ENCODE measurements at regions not wholly inside any gene's neighbourhood (a gene's known extent, or its start where the extent isn't known, plus 50 kb on each side); places are given as distances from the start of the nearest gene placed in this dataset.
A peak's percentile ranks its signal among the peaks of the same experiment; 100 is the strongest.
"Not testable (repeated sequence)": the region's sequence is repeated elsewhere in the genome, so short reads cannot be mapped to it uniquely, and the experiment has no call there.

DNA sequence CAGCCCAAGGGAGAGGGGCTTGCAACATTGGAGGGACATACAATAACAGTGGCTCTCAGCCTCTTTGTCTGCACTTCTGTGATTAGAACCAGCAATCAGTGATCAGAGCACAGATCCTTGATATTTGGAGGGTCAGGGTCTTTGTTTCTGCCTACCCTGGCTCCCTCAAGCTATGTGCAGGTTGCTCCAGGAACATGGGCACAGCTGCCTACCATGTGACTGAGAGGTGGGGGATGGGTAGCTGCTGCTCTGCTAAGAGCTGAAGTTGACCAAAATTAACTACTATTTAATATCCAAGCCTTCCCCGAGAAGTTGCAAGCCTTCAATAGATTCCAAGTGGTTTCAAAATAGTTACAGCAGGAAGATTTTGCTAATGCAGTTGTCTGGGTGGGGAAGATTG is 202.6 kb downstream of the ZIC5 start:
- no peak for DNase-seq

DNA sequence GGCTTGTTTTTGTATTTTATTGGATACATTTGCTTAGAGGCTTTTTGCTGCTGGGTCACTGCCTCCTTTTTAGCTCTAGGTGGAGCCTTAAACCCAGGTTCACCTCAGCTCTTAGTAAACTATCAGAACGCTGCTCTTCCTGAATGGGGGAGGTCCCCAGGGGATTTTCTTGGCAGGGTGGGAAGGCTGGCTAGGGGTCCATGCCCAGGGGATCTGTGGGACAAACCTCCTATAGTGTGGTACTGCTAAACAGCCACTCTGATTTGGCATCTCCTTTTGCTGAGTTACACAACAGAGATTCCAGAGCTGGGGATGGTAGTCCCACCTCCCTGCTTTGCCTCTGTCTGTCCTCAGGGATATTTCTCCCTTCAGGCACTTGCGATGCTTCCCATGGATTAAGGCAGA is 204.9 kb downstream of the ZIC5 start:
- DNase-seq: no peak

DNA sequence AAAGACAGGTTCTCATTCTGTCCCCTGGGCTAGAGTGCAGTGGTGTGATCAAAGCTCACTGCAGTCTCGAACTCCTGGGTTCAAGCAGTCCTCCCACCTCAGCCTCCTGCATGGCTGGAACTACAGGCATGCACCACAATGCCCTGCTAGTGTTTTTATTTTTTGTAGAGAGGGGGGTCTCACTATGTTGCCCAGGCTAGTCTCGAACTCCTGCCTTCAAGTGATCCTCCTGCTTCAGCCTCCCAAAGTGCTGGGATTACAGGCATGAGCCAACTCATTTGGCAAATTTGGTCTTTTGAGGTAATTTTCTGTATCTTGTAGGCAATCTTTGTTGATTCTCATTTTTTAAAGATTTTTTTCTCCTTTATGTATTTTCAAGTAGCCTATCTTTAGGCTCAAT is 205.7 kb downstream of the ZIC5 start:
- no peak for DNase-seq

DNA sequence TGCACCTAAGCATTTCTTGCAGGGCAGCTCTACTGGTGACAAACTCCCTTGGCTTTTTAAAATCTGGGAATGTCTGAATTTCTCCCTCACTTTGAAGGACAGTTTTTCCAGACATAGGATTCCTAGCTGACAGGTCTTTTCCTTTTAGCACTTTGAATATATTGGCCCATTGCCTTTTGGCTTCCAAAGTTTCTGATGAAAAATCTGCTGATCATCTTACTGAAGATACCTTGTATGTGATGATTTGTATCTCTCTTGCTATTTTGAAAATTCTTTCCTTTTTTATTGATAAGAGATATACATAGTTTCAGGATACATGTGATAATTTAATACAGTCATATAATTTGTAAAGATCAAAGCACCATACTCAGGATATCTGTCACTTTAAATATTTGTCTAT is 211.1 kb downstream of the ZIC5 start:
- no peak for DNase-seq

DNA sequence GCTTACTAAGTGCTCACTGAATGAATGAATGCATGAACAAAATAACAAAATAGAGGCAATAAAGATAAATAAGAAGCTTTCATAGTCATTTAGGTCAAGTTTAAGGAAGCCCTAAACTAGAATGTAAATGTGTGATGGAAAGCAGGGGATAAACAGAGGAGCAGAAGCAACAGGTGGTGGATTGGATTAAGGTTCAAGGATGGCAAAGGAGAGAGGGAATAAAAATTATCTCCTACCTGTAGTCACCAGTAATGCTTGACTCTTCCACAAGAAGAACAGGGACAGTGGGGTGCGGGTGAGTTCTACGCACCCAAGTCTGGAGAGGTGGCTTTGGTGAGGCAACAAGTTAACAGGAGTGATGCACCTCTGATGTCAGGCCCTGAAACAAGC is 212.4 kb downstream of the ZIC5 start:
- no peak for DNase-seq

DNA sequence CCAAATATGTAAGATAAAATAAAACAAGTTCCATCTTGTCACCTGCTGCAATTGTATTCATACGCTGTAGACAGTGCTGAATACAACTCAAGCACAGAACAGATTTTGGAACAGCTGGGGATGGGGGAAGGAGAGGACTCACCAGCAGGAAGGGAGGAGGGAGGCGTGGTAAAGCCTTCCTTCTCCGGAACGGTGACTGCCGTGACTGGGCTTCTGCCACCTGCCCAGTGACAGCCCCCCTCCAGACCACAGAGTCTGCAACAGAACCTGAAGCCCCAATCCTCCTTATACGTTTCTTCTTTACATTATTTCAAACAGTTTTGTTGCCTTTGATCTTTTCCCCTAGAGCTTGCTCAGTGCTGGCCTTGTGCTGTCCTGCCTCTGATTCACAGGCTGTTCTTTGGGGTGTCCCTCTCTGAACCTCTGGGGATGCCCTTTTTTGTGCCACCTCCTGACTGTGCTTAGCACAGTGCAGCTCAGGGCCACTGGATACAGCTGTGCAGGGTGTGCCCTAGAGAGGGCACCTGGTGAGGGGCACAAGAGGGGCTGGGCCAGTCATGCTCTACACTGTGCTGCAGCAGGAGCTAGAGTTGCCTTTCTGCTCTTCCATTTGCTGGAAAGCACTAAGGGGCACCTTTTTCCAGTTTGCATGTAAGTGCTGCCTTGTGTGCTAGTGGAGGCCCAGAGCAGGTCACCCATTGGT is 213.0 kb downstream of the ZIC5 start:
- no peak for DNase-seq

DNA sequence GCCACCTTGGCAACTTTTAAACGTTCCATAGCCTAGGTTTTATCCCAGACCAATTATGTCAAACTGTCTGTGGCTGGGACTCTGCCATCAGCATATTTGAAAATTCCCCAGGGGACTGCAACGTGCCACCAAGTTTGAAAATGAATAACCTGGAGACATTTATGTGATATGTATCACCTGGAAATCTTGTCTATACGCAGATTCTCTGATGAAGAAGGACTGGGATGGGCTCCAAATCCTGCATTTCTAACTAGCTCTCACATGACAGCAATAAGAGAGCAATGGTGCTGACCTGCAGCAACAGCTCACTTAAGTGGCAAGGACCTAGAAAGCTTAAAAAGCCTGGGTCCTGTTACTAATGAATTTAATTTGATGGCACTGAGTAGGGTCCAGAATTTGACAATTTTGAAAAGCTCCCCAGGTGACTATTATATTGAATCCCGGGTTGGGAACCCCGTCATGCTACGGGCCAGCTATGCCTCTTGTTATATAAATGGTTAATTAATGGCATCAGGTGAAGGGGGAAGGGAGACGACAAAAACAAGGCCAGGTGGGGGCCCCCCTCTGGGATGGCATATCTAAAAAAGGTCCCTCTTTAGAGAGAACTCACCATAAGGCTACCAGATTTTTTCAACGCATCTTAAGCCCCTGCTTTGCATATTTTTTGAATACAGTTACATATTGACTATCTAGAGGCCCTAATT is 213.7 kb downstream of the ZIC5 start:
- no peak for DNase-seq

DNA sequence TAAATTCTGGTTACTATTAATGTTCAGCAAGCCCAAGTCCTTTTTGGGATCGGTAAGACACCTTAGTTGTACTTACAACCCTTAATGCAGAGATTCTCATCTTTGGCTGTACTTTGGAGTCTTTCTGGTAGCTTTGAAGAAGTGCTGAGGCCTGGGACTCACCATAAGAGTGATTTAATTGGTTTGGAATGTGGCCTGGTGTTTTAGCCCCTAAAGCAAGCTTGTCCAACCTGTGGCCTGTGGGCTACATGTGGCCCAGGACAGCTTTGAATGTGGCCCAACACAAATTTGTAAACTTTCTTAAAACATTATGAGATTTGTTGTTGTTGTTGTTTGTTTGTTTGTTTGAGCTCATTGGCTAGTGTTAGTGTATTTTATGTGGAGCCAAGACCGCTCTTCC is 215.3 kb downstream of the ZIC5 start:
- DNase-seq: no peak

DNA sequence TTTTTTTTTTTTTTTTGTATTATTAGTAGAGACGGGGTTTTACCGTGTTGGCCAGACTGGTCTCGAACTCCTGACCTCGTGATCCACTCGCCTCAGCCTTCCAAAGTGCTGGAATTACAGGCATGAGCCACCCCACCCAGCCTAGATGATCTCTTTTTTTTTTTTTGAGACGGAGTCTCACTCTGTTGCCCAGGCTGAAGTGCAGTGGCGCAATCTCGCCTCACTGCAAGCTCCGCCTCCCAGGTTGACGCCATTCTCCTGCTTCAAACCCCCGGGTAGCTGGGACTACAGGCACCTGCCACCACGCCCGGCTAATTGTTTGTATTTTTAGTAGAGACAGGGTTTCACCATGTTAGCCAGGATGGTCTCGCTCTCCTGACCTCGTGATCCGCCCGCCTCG is 216.8 kb downstream of the ZIC5 start:
- DNase-seq: not testable (repeated sequence)

DNA sequence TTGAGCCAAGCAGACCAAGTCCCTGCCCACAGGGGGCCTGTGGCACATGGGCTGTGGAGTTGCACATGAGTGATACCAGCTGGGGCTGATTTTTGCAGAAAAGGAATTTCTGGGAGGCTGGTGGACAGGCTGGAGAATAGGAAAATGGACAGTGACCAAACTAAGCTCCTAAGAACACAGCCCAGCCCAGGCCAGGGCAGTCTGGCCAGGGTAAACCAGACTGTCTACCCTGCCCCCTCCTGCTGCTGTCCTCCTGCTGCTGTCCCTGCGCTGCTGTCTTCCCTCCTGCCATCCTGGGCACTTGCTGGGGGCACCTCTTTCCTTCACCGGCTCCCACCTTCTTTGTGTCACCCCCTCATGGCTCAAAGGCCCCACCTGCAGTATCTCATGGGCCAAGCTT is 219.2 kb downstream of the ZIC5 start:
- no peak for DNase-seq

DNA sequence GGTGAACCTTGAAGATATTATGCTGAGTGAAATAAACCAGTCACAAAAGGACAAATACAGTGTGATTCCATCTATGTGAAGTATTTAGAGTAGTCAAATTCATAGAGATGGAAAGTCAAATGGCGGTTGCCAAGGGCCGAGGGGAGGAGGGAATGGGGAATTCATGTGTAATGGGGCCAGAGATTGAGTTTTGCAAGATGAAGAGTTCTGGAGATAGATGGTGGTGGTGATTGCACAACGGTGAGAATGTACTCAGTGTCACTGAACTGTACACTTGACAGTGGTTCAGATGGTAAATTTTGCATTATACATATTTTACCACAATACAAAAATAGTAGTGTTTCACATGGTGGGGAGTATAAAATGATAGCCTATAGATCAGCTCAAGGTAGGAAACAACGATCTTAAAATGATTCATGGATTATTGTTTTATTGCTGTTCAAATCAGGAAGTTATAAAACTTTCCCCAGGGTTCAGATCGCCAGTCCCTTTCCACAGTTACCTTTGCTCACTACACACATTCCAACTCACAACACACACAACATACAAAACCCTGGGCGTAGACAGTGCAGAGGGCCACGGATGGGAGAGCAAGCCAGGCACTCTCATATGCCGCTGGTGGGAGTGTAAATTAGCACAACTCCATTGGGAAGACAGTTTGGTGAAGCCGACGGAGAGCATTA is 219.9 kb downstream of the ZIC5 start:
- DNase-seq: no peak

DNA sequence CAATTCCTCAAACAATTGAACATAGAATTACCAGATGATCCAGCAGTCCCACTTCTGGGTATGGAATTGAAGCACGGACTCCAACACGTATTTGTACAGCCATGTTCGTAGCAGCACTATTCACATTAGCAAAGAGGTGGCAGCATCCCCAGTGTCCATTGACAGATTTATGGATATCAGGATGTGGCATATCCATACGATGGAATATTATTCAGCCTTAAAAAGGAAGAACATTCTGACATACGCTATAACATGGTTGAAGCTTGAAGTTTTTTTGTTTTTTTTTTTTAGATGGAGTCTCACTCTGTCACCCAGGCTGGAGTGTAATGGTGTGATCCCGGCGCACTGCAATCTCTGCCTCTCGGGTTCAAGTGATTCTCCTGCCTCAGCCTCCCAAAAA is 220.6 kb downstream of the ZIC5 start:
- no peak for DNase-seq

DNA sequence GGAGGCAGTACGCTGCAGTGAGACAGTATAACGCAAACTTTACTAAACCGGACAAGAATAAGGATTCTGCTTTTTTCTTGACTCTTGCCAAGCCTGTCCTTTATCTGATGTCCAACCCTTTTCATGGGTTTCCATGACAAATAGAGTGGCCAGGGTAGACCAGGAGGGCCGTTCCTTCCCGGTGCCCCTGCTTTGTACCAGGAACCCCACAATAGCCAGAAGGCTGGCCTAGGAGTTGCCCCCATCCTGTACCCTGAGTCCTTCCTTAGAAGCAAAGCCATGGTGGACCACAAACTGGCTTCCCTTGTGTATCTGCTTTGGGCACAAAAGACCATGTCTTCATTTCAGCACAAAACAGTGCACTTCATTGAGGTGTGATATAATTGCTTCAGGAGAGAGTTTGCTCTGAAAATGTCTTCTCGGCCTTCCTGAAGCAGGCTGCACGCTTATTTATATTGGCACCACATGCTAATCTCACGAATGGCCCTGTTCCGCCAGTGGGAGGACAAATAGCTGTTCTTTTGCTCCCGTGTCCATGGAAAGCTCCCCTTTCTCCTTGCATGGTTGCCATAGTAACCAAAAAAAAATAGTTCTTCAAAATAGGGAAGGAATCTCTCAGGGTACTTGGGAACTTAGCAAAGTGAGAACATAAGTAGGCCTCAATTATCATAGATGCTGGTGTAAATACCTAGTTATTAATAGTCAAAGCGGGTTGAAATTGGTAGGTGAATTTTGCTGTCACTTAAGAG is 222.1 kb downstream of the ZIC5 start:
- DNase-seq: no peak

DNA sequence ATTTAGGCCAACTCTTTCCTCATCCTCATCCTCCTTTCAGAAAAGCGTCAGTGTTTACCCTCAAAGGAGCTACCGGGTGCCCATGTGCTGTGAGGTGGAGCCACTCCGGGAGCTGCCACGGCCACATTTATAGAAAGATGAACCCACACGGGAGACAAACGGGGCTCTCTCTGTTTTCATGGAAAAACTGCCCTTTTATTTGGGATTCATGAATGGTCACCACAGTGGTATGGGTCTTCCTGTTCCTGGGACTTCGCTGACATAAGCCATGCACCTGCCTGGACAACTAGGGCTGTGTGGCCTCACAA is 224.2 kb downstream of the ZIC5 start:
- DNase-seq: peak; percentile 7

DNA sequence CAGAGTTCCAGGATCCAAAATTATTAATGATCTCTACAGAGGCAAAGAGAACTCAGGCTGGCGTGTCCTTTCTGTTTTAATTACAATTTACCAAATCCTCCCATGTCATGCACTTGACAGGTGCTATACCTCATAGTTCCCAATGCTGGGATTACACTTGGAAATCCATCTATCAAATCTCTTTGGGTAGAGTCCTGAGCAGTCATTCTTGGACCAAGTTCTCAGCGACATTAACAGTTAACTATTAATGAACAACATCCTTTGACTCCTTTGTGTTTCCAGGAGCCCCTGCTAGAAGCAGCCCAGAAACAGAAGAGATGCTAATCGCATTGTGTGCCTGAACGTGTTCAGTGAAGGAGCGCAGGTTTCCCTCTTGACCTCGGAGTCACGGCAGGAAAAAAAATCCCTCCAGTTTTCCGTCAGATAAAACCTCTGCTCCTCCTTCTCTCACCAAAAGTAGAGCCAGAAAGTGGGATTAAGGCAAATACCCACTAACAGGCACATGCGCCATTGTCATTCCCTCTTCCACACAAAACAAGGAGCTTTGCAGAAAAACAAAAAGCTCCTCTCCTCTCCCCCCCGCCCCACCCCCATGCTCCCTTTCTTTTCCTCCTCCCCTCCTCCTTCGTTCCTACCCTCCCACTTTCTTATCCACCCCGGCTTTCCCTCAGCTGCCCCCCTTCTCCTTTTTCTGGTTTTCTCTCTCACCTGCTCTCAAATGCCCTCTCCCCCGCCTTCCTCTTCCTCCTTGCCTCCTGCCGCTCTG is 224.7 kb downstream of the ZIC5 start:
- DNase-seq: peak; percentile 16

DNA sequence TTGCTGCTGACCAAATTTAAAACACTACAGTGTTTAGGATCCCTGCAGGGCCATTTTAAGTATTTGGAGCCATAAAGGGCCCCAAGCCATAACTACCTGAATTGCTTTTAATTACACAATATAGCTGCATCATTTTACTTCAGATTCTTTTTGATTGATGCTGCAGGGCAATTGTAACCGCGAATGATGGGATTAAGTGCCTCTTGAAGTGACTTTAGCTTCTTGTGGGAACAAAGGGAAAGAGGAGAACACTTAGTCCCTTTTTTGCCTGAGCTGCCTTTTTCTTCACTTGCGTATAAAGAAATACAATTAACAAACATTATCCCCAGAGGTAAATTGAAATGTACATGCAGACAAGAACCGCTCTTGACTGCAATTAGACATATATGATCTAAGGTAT is 228.5 kb downstream of the ZIC5 start:
- no peak for DNase-seq

DNA sequence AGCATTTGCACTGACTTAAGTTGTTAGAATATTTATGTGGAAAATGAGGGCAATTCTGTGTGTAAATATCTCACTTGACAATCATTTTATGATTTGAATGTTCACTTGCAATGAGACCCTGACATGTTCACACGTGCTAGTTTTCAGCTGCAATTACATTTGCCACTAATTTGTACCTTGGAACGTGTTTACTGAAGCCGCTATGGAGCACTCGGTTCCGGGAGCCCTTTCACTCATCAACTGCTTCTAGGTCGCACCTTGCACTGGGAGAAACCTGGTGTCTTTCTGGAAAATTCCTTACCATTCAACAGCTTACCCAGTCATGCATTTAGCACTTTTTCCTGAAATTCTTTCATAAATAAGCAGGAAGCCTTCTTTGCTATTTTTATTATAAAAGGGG is 229.6 kb downstream of the ZIC5 start:
- DNase-seq: no peak

DNA sequence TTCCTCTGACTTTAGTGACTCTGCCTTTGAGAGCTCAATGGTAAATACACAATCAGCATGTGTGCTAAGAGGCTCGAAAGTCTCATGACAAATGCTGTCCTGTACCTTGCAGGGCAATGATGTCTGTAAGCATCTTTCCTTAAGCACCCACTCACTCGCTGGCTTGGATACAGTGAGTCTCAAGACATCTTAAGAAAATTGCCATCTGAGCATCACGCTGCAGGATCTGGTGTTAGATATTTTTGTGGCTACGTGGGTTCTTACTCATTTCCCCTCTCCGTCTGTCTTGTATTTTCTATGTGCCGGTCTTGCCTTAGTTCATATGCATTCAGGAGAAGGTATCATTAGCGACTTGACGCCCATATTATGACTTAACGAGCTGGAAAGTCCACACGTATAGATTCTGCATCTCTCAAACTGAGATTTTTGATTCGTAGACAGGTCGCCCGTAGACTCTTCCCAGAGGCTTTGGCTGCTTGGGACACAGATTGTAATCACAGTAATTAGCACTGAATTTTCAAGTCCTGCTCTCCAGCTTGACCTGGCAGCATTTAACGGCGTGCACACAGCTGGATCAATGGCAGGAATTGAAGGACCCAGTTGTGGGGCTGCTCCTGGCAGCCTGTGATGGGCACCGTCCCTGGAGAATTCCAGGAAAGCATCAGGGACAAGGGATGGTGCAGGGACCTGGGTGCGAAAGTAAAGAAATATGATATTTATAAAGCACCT is 231.2 kb downstream of the ZIC5 start:
- DNase-seq: no peak

DNA sequence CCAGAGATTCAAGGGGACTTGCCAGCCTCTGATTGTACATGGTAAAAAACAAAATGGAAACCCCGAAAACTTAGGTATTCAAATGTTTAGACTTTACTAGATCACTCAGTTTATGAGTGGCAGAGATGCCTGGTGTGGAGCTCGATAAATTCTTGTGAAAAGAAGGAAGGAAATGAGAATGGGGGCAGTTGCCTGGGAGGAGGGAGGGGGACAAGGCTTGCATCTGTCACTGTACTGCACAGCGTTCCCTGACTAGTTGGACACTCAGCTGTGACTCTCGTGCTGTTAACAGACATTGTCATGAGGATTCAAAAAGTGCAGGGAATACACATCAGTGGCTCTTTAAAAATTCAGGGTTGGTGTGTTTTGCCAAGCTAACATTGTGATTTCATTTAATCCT is 232.9 kb downstream of the ZIC5 start:
- no peak for DNase-seq

DNA sequence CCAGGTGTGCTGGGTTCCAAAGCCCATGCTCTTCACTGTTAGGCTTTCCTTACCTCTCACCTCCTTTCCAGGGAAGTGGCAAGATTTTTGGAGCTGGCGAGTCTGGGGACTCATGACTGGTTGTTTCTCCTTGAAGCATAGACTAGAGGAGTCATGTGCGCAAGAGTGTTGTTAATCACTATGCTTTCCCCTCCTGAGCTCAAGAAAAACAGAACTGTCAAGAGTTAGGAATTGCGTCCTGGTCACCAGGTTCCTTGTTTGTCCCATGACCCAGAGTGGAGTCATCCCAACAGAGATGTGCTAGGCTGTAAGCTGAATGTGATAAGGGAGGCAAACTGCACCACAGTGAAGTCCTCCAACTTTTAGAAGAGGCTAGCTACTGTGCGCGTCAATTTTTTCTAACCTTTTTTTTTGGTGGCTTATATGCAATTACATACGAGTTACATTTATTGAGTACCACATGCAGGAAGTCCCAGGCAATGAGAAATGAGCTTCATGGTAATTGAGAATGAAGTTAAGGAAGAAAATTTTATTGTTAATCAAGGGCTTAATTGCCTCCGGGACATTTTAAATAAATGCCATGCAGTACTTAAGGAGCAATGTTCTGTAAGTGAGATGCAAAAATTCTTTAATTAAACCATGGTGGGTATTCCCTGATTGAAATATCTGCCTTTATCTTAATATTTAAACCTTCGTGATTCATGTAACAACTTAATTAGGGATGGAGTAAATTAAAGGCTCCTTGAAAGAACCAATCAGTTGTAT is 233.9 kb downstream of the ZIC5 start:
- DNase-seq: no peak

DNA sequence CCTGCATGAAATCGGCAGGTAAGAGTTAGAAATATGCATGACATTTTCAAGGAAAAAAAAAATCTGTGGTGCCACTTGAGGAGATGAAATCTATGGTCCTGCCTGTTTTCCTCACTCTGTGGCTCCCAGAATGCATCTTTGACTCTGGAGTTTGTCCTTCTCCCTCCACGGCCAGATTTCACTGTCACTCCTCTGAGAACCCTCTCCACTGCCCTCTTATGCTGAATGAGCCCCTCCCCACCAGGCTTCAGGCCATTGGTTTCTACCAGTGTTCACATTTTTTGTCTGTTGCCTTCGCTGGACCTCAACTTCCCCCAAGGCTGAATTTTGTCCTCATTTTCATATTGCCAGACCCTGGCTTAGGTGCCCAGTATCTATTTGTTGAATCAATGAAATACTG is 235.0 kb downstream of the ZIC5 start:
- DNase-seq: no peak

Data from right kidney (tissue), 1 donor.